ENCODE measurements at regions not wholly inside any gene's neighbourhood (a gene's known extent, or its start where the extent isn't known, plus 50 kb on each side); places are given as distances from the start of the nearest gene placed in this dataset.

GRCh38 chr17:62884781-62885180 is 76.7 kb upstream of the MARCHF10 start:
- H3K4me3 ChIP-seq (ENCODE audit: control extremely low read depth in 1 of 5, extremely low read depth in 1 of 5, insufficient read depth in 1 of 5, low read depth in 2 of 5, low read length in 4 of 5) = no peak overlapping the region
- intact Hi-C loops (cut with micrococcal nuclease) = no loop called here
- DNase-seq = no peak
- no peaks in the 10 kb centered on the region for H4K20me1 ChIP-seq (ENCODE audit: control insufficient read depth, insufficient read depth, low read length, poor library complexity, severe bottlenecking)
- 93% methylated on average over 3 of the region's 5 CpGs for WGBS (ENCODE audit: insufficient coverage)
- no peak overlapping the region for H3K27ac ChIP-seq (ENCODE audit: low read length in 2 of 2)
- Mint-ChIP-seq H3K4me3 (no peak overlapping the region), H3K27ac (no peak overlapping the region), H3K27me3 (peaks cover 31% of the 10 kb centered on the region), H3K4me1 (no peaks in the 10 kb centered on the region), H3K9me3 (ENCODE audit: insufficient read depth) (peaks cover 5% of the 10 kb centered on the region)
- ChIA-PET CTCF (no interaction called here), POLR2A (no interaction called here)
- no peaks in the 10 kb centered on the region for H3K79me2 ChIP-seq (ENCODE audit: control insufficient read depth, insufficient read depth, low read length)
- no peaks in the 10 kb centered on the region for H3K4me1 ChIP-seq (ENCODE audit: control insufficient read depth in 2 of 2, insufficient read depth in 2 of 2, low read length in 2 of 2)
- H3K36me3 ChIP-seq (replicated peaks in 1 of 2; ENCODE audit: control extremely low read depth in 1 of 2, control insufficient read depth in 1 of 2, extremely low read depth in 1 of 2, insufficient read depth in 2 of 2, low read length in 1 of 2) = no peaks in the 10 kb centered on the region
- TF ChIP-seq CTCF (IDR thresholded peaks at IDR 0.05) (no peak), EZH2 (IDR thresholded peaks at IDR 0.05; ENCODE audit: borderline replicate concordance, insufficient read depth, low read depth, low read length, poor library complexity, severe bottlenecking) (no peak)
- peaks cover 0 to 5% (median 1%) of the 10 kb centered on the region in 3 donors for H3K9me3 ChIP-seq (ENCODE audit: control extremely low read depth in 1 of 3, control insufficient read depth in 2 of 3, insufficient read depth in 1 of 3, low read length in 2 of 3)
- no peak overlapping the region for H3K9ac ChIP-seq (ENCODE audit: low read length)
- no peak for ATAC-seq (ENCODE audit: low read depth)
- H3K27me3 ChIP-seq (replicated peaks in 1 of 4; ENCODE audit: control extremely low read depth in 1 of 4, control insufficient read depth in 3 of 4, insufficient read depth in 4 of 4, low read length in 3 of 4) = peaks cover 0 to 9% (median 3%) of the 10 kb centered on the region in 4 experiments
- no peak overlapping the region for H2AFZ ChIP-seq (ENCODE audit: insufficient read depth, low read depth, low read length, poor library complexity, severe bottlenecking)
- no peak overlapping the region for H3K4me2 ChIP-seq (replicated peaks; ENCODE audit: low read depth, low read length, poor library complexity, severe bottlenecking)

GRCh38 chr17:62882878-62883277 is 74.8 kb upstream of the MARCHF10 start:
- Histone ChIP-seq H2AFZ (ENCODE audit: insufficient read depth, low read depth, low read length, poor library complexity, severe bottlenecking) (no peak overlapping the region), H3K79me2 (ENCODE audit: control insufficient read depth, insufficient read depth, low read length) (no peaks in the 10 kb centered on the region), H3K9me3 (ENCODE audit: control extremely low read depth in 1 of 3, control insufficient read depth in 2 of 3, insufficient read depth in 1 of 3, low read length in 2 of 3) (peaks cover 0 to 5% (median 1%) of the 10 kb centered on the region in 3 donors), H3K27ac (ENCODE audit: low read length in 2 of 2) (no peak overlapping the region), H3K36me3 (replicated peaks in 1 of 2; ENCODE audit: control extremely low read depth in 1 of 2, control insufficient read depth in 1 of 2, extremely low read depth in 1 of 2, insufficient read depth in 2 of 2, low read length in 1 of 2) (no peaks in the 10 kb centered on the region), H3K9ac (ENCODE audit: low read length) (no peak overlapping the region), H4K20me1 (ENCODE audit: control insufficient read depth, insufficient read depth, low read length, poor library complexity, severe bottlenecking) (no peaks in the 10 kb centered on the region), H3K4me1 (ENCODE audit: control insufficient read depth in 2 of 2, insufficient read depth in 2 of 2, low read length in 2 of 2) (no peaks in the 10 kb centered on the region), H3K4me2 (replicated peaks; ENCODE audit: low read depth, low read length, poor library complexity, severe bottlenecking) (no peak overlapping the region), H3K27me3 (replicated peaks in 1 of 4; ENCODE audit: control extremely low read depth in 1 of 4, control insufficient read depth in 3 of 4, insufficient read depth in 4 of 4, low read length in 3 of 4) (peaks cover 0 to 8% (median 3%) of the 10 kb centered on the region in 4 experiments), H3K4me3 (ENCODE audit: control extremely low read depth in 1 of 5, extremely low read depth in 1 of 5, insufficient read depth in 1 of 5, low read depth in 2 of 5, low read length in 4 of 5) (no peak overlapping the region)
- no peak for TF ChIP-seq EZH2 (IDR thresholded peaks at IDR 0.05; ENCODE audit: borderline replicate concordance, insufficient read depth, low read depth, low read length, poor library complexity, severe bottlenecking)
- no peak for TF ChIP-seq CTCF (IDR thresholded peaks at IDR 0.05)
- Mint-ChIP-seq H3K27me3 (peaks cover 30% of the 10 kb centered on the region), H3K9me3 (ENCODE audit: insufficient read depth) (no peaks in the 10 kb centered on the region), H3K27ac (no peak overlapping the region), H3K4me3 (no peak overlapping the region), H3K4me1 (no peaks in the 10 kb centered on the region)
- CTCF ChIA-PET = no interaction called here
- intact Hi-C loops (cut with micrococcal nuclease) = no loop called here
- DNase-seq = no peak
- no peak for ATAC-seq (ENCODE audit: low read depth)
- 88% methylated on average over 4 of the region's 4 CpGs for WGBS (ENCODE audit: insufficient coverage)
- POLR2A ChIA-PET = no interaction called here
